ENCODE measurements at regions not wholly inside any gene's neighbourhood (a gene's known extent, or its start where the extent isn't known, plus 50 kb on each side); places are given as distances from the start of the nearest gene placed in this dataset.

- TF ChIP-seq CTCF (IDR thresholded peaks at IDR 0.05; ENCODE audit: insufficient read depth, low read length, poor library complexity, severe bottlenecking) (no peak), EZH2phosphoT487 (conservative IDR thresholded peaks at IDR 0.05; ENCODE audit: low read length) (no peak)
Measured at GRCh38 chr5:164224772-164225171, 719.4 kb downstream of the MAT2B start.

Measured in SU-DHL-6 (cell line).